ENCODE measurements at regions not wholly inside any gene's neighbourhood (a gene's known extent, or its start where the extent isn't known, plus 50 kb on each side); places are given as distances from the start of the nearest gene placed in this dataset.

- TF ChIP-seq POLR2A (IDR thresholded peaks at IDR 0.05) (no peak), CTCF (IDR thresholded peaks at IDR 0.05) (no peak)
- ATAC-seq (no peak), DNase-seq (no peak)
- intact Hi-C loops (cut with DNase I) = no loop called here
- Histone ChIP-seq H3K4me3 (no peak overlapping the region), H3K27me3 (no peaks in the 10 kb centered on the region), H3K27ac (no peak overlapping the region), H3K9me3 (no peaks in the 10 kb centered on the region), H3K4me1 (no peaks in the 10 kb centered on the region), H3K36me3 (replicated peaks in 1 of 2; ENCODE audit: insufficient read depth in 1 of 2, low read depth in 2 of 2) (no peaks in the 10 kb centered on the region)
- 69 to 70% methylated on average over 2 of the region's 2 CpGs for WGBS, 2 donors
Observed at GRCh38 chr4:123306769-123307168, 89.8 kb upstream of the SPRY1 start.

- Histone ChIP-seq H3K27me3 (no peaks in the 10 kb centered on the region), H3K36me3 (replicated peaks in 1 of 2; ENCODE audit: insufficient read depth in 1 of 2, low read depth in 2 of 2) (no peaks in the 10 kb centered on the region), H3K27ac (no peak overlapping the region), H3K9me3 (no peaks in the 10 kb centered on the region), H3K4me3 (no peak overlapping the region), H3K4me1 (no peaks in the 10 kb centered on the region)
- ATAC-seq (no peak), DNase-seq (no peak)
- WGBS, 2 donors = 100% methylated on average over 1 of the region's 1 CpG
- intact Hi-C loops (cut with DNase I) = no loop called here
- no peak for TF ChIP-seq CTCF (IDR thresholded peaks at IDR 0.05)
- TF ChIP-seq POLR2A (IDR thresholded peaks at IDR 0.05) = no peak
Observed at GRCh38 chr4:123308667-123309066, 87.9 kb upstream of the SPRY1 start.

GRCh38 chr4:123312116-123312515 lies 84.5 kb upstream of the SPRY1 start:
- DNase-seq (no peak), ATAC-seq (no peak)
- Histone ChIP-seq H3K4me1 (no peaks in the 10 kb centered on the region), H3K27ac (no peak overlapping the region), H3K9me3 (no peaks in the 10 kb centered on the region), H3K27me3 (no peaks in the 10 kb centered on the region), H3K4me3 (no peak overlapping the region), H3K36me3 (replicated peaks in 1 of 2; ENCODE audit: insufficient read depth in 1 of 2, low read depth in 2 of 2) (no peaks in the 10 kb centered on the region)
- intact Hi-C loops (cut with DNase I) = no loop called here
- TF ChIP-seq CTCF (IDR thresholded peaks at IDR 0.05) (no peak), POLR2A (IDR thresholded peaks at IDR 0.05) (no peak)
- 94 to 95% methylated on average over 1 of the region's 1 CpG for WGBS, 2 donors

GRCh38 chr4:123312951-123313592 lies 83.5 kb upstream of the SPRY1 start:
- 81 to 85% methylated on average over 10 of the region's 10 CpGs for WGBS, 2 donors
- Histone ChIP-seq H3K9me3 (no peaks in the 10 kb centered on the region), H3K36me3 (replicated peaks in 1 of 2; ENCODE audit: insufficient read depth in 1 of 2, low read depth in 2 of 2) (no peaks in the 10 kb centered on the region), H3K27me3 (no peaks in the 10 kb centered on the region), H3K4me3 (no peak overlapping the region), H3K27ac (no peak overlapping the region), H3K4me1 (no peaks in the 10 kb centered on the region)
- TF ChIP-seq POLR2A (IDR thresholded peaks at IDR 0.05) = no peak
- no peak for TF ChIP-seq CTCF (IDR thresholded peaks at IDR 0.05)
- intact Hi-C loops (cut with DNase I) = no loop called here
- no peak for ATAC-seq
- DNase-seq = no peak

- Histone ChIP-seq H3K36me3 (replicated peaks in 1 of 2; ENCODE audit: insufficient read depth in 1 of 2, low read depth in 2 of 2) (no peaks in the 10 kb centered on the region), H3K27me3 (no peaks in the 10 kb centered on the region), H3K4me3 (no peak overlapping the region), H3K9me3 (no peaks in the 10 kb centered on the region), H3K27ac (no peak overlapping the region), H3K4me1 (no peaks in the 10 kb centered on the region)
- 82 to 95% methylated on average over 1 of the region's 1 CpG for WGBS, 2 donors
- intact Hi-C loops (cut with DNase I) = no loop called here
- ATAC-seq = no peak
- DNase-seq = no peak
- TF ChIP-seq CTCF (IDR thresholded peaks at IDR 0.05) = no peak
- TF ChIP-seq POLR2A (IDR thresholded peaks at IDR 0.05) = no peak
Observed at GRCh38 chr4:123315617-123316016, 81.0 kb upstream of the SPRY1 start.
